SK-N-SH treated with all-trans-retinoic acid at 6 μM for 48 hours (cell line): ENCODE measurements at regions not wholly inside any gene's neighbourhood (a gene's known extent, or its start where the extent isn't known, plus 50 kb on each side); places are given as distances from the start of the nearest gene placed in this dataset.

Experiments
- ARNTL ChIP-seq: fragments of 450-650 bp; formaldehyde crosslinking; IDR thresholded peaks from 2 replicates; pipeline ENCODE4 v1.5.0; 2020; ENCODE audit warnings: low read depth, mild to moderate bottlenecking, moderate library complexity, borderline replicate concordance
- OSR1 ChIP-seq: fragments of 250-450 bp; sonication (Bioruptor Pico); IDR thresholded peaks from 2 replicates; pipeline ENCODE4 v1.8.0; 2022; ENCODE audit warnings: moderate library complexity, mild to moderate bottlenecking, inconsistent platforms
- TCF4 ChIP-seq: fragments of 250-450 bp; sonication (Bioruptor Pico); IDR thresholded peaks from 2 replicates; pipeline ENCODE4 v1.8.0; 2021; ENCODE audit warnings: mild to moderate bottlenecking, moderate library complexity, borderline replicate concordance
- TOX ChIP-seq: fragments of 250-450 bp; sonication (Bioruptor Pico); IDR thresholded peaks from 2 replicates; pipeline ENCODE4 v1.8.0; 2021; ENCODE audit warnings: mild to moderate bottlenecking, moderate library complexity, borderline replicate concordance
- ZFP3 ChIP-seq: fragments of 250-450 bp; sonication (Bioruptor Pico); IDR thresholded peaks from 2 replicates; pipeline ENCODE4 v1.5.0; 2020; ENCODE audit warnings: mild to moderate bottlenecking, moderate library complexity

- no peak for TF ChIP-seq ARNTL
- no peak for TF ChIP-seq TOX
- no peak for TF ChIP-seq TCF4 (CRISPR knock-in tag)
- TF ChIP-seq ZFP3 (CRISPR knock-in tag) = no peak
- no peak for TF ChIP-seq OSR1 (CRISPR knock-in tag)
Measured at GRCh38 chr11:69978841-69979614, 99.1 kb upstream of the ANO1 start.
